K562 (cell line): ENCODE measurements at regions not wholly inside any gene's neighbourhood (a gene's known extent, or its start where the extent isn't known, plus 50 kb on each side); places are given as distances from the start of the nearest gene placed in this dataset.

Experiments used
- AFF1 ChIP-seq, 2 experiments: fragments of 450-650 bp; IDR thresholded peaks; 2 replicates each; pipeline ENCODE4 v1.6.1; 2018; ENCODE audit warnings: mild to moderate bottlenecking in 2 of 2, low read depth in 1 of 2; ENCODE audit not compliant: partially characterized antibody in 2 of 2
- CBFA2T2 ChIP-seq: fragments of 450-650 bp; conservative IDR thresholded peaks from 2 replicates; pipeline ENCODE4 v1.6.1; 2017; ENCODE audit warnings: mild to moderate bottlenecking
- CTCF ChIP-seq, 3 experiments: IDR thresholded peaks in 2 of 3; conservative IDR thresholded peaks in 1 of 3; 2 replicates each; pipeline ENCODE4 v1.5.1; 2011 to 2012; ENCODE audit warnings: low read length in 3 of 3, mild to moderate bottlenecking in 3 of 3, control low read depth in 2 of 3, improper control_type of control experiment in 1 of 3, inconsistent platforms in 1 of 3, low read depth in 1 of 3, mixed read lengths in 1 of 3, moderate library complexity in 1 of 3; ENCODE audit not compliant: insufficient read depth in 2 of 3
- HES1 ChIP-seq: fragments of 450-650 bp; IDR thresholded peaks from 2 replicates; pipeline ENCODE4 v1.6.1; 2016; ENCODE audit warnings: low read depth, mild to moderate bottlenecking, moderate library complexity
- MECOM ChIP-seq: fragments of 250-450 bp; sonication (Bioruptor Pico); IDR thresholded peaks from 2 replicates; pipeline ENCODE4 v1.8.0; 2022; ENCODE audit warnings: inconsistent platforms
- NFYB ChIP-seq: IDR thresholded peaks from 2 replicates; pipeline ENCODE4 v1.6.1; 2011; ENCODE audit warnings: mild to moderate bottlenecking, moderate library complexity; ENCODE audit not compliant: insufficient read length; ENCODE audit errors: extremely low read depth
- ZBTB5 ChIP-seq: fragments of 450-650 bp; IDR thresholded peaks from 2 replicates; pipeline ENCODE4 v1.6.1; 2017; ENCODE audit warnings: antibody characterized with exemption
- ZNF277 ChIP-seq: fragments of 250-450 bp; sonication (Bioruptor Pico); IDR thresholded peaks from 2 replicates; pipeline ENCODE4 v1.8.0; 2022; ENCODE audit warnings: inconsistent platforms, mild to moderate bottlenecking, moderate library complexity, borderline replicate concordance
- ZNF785 ChIP-seq: fragments of 250-450 bp; sonication (Bioruptor Pico); IDR thresholded peaks from 2 replicates; pipeline ENCODE4 v1.4.0; 2020; ENCODE audit warnings: mild to moderate bottlenecking

- TF ChIP-seq CTCF (IDR thresholded peaks at IDR 0.05 in 2 of 3, conservative IDR thresholded peaks at IDR 0.05 in 1 of 3; ENCODE audit: insufficient read depth in 2 of 3, low read depth in 1 of 3, low read length in 3 of 3), result no peak
- TF ChIP-seq ZNF277 (CRISPR knock-in tag), result no peak
- no peak for TF ChIP-seq NFYB
- peak in 1 of 2 experiments; percentile 27 for TF ChIP-seq AFF1 (IDR thresholded peaks at IDR 0.05; ENCODE audit: low read depth in 1 of 2, partially characterized antibody in 2 of 2)
- no peak for TF ChIP-seq ZBTB5
- peak; percentile 41; the same call in 1 of the 2 replicates for TF ChIP-seq HES1
- no peak for TF ChIP-seq ZNF785 (CRISPR knock-in tag)
- peak; percentile 86 for TF ChIP-seq CBFA2T2
- peak; percentile 81; the same call in 1 of the 2 replicates for TF ChIP-seq MECOM (CRISPR knock-in tag)
- TF ChIP-seq, all 486 proteins: peak for 65
Measured at GRCh38 chr4:79632114-79632513, 224.1 kb upstream of the GK2 start (continued).
